ENCODE measurements at regions not wholly inside any gene's neighbourhood (a gene's known extent, or its start where the extent isn't known, plus 50 kb on each side); places are given as distances from the start of the nearest gene placed in this dataset.

DNA sequence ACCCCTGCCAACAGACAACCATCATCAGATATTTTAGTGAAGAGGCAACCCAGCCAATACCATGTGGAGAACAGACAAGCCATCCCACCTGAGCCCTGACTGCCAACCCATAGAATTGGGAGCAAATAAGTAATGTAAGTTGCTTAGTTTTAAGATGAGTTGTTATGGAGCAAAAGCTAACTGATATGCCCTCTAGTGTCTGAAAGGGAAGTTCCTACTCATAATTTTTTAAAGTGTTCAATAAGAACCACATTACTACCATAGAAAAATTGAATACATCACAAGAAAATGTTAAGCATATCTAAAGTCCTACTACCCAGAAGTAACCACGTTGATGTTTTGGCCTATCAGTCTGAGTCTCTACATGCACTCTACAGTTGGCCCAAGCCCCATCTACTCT, 50.8 kb upstream of the SLC36A4 start:
- Histone ChIP-seq H3K27ac (no peak overlapping the region), H3K9me3 (no peaks in the 10 kb centered on the region), H3K27me3 (ENCODE audit: insufficient read depth in 3 of 3, low read length in 2 of 3) (no peaks in the 10 kb centered on the region), H3K36me3 (ENCODE audit: insufficient read depth in 1 of 2, low read depth in 1 of 2) (no peaks in the 10 kb centered on the region), H3K4me3 (no peak overlapping the region), H3K4me1 (peaks cover 3% of the 10 kb centered on the region)
- DNase-seq (no peak), ATAC-seq (no peak)
- intact Hi-C loops (cut with DNase I), result no loop called here
- TF ChIP-seq, protein P1, sequence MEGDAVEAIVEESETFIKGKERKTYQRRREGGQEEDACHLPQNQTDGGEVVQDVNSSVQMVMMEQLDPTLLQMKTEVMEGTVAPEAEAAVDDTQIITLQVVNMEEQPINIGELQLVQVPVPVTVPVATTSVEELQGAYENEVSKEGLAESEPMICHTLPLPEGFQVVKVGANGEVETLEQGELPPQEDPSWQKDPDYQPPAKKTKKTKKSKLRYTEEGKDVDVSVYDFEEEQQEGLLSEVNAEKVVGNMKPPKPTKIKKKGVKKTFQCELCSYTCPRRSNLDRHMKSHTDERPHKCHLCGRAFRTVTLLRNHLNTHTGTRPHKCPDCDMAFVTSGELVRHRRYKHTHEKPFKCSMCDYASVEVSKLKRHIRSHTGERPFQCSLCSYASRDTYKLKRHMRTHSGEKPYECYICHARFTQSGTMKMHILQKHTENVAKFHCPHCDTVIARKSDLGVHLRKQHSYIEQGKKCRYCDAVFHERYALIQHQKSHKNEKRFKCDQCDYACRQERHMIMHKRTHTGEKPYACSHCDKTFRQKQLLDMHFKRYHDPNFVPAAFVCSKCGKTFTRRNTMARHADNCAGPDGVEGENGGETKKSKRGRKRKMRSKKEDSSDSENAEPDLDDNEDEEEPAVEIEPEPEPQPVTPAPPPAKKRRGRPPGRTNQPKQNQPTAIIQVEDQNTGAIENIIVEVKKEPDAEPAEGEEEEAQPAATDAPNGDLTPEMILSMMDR (IDR thresholded peaks at IDR 0.05), result peak; percentile 11
- 0 to 22% (median 13%) methylated on average over 1 of the region's 1 CpG for WGBS, 3 donors

DNA sequence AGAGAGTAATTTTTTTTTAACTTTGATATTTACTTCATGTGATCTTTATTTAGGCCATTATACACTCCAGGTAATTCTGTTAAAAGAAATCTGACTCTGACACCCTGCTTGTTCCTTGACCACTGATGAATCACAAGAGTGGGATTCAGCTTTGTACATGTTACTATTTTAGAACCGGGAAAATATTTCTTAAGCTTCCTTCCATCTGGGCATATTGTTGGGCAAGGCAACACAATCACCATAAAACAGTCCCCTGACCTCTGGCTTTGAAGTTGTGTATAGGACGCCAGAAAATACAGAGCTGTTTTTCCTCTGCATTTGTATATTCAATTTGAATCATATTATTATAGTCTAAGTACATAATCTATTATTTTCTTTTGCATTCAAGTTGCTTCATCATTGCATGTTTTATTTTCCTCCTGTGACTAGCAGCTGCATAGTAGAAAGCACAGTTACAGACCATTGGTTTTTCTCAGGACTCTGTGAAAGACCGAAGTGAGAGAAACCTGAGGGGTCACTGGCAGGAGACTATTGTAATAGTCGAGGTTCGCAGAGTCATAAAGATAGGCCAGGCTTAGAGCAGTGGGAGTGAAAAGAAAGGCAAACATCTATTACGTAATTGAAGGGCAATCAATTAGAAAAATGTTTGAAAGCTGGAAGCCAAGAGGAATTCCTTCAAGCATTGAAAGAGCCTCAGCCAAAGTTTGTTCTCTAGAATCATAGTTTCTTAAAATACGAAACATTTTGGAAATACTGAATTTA, 51.8 kb upstream of the SLC36A4 start:
- no peak overlapping the region for H3K27ac ChIP-seq
- ATAC-seq, result peak; percentile 35 to 68 (median 62)
- intact Hi-C loops (cut with DNase I), result no loop called here
- TF ChIP-seq, protein P1 (IDR thresholded peaks at IDR 0.05), result no peak
- no peaks in the 10 kb centered on the region for H3K27me3 ChIP-seq (ENCODE audit: insufficient read depth in 3 of 3, low read length in 2 of 3)
- H3K9me3 ChIP-seq, result no peaks in the 10 kb centered on the region
- no peaks in the 10 kb centered on the region for H3K36me3 ChIP-seq (ENCODE audit: insufficient read depth in 1 of 2, low read depth in 1 of 2)
- H3K4me1 ChIP-seq, result peaks cover 3% of the 10 kb centered on the region
- no peak for DNase-seq
- no peak overlapping the region for H3K4me3 ChIP-seq
- 24 to 33% (median 30%) methylated on average over 7 of the region's 7 CpGs for WGBS, 3 donors

DNA sequence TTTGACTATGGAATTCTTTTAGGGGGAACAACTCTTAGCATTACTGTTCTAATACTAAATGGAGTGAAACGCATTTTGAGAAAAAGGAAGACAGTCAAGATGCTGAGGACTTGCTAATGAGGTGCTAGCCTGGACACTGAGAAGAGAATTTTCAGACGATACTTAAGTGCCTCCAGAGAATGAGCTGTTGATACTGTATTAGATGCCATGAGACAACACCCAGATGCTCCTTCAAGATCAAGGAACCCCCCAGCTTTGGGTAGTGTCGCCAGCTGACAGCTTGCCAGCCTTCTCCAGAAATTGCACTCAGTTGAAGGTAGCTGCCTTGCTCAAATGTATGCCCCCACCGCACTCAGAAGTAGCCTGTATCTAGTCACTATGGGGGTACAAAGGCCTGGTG, 52.5 kb upstream of the SLC36A4 start:
- DNase-seq (no peak), ATAC-seq (no peak)
- WGBS, 3 donors, result 67 to 77% (median 73%) methylated on average over 4 of the region's 4 CpGs
- no peak overlapping the region for H3K27ac ChIP-seq
- H3K4me1 ChIP-seq, result peaks cover 3% of the 10 kb centered on the region
- intact Hi-C loops (cut with DNase I), result no loop called here
- no peaks in the 10 kb centered on the region for H3K27me3 ChIP-seq (ENCODE audit: insufficient read depth in 3 of 3, low read length in 2 of 3)
- TF ChIP-seq, protein P1 (IDR thresholded peaks at IDR 0.05), result no peak
- H3K36me3 ChIP-seq (ENCODE audit: insufficient read depth in 1 of 2, low read depth in 1 of 2), result no peaks in the 10 kb centered on the region
- H3K9me3 ChIP-seq, result no peaks in the 10 kb centered on the region
- no peak overlapping the region for H3K4me3 ChIP-seq

DNA sequence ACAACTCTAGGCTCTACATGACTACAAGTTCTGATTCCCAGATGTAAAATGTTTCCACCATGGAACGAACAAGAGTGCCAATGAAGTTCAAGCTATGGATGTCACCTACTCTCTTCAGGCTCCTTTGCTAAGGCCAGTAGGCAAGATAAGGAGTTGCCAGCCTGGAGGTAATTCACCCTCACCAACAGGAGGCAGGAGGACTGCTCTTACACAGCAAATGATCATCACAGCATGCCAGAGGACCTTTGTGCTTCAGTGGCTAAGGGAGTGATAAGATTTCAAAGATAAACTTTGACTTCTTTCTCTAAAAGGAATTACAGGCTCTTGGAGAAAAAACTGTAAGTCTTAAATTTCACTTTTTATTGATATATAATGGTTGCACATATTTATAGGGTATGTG, 54.1 kb upstream of the SLC36A4 start:
- H3K27me3 ChIP-seq (ENCODE audit: insufficient read depth in 3 of 3, low read length in 2 of 3), result no peaks in the 10 kb centered on the region
- no peaks in the 10 kb centered on the region for H3K9me3 ChIP-seq
- no peak overlapping the region for H3K4me3 ChIP-seq
- ATAC-seq, result no peak
- 88 to 96% (median 90%) methylated on average over 1 of the region's 1 CpG for WGBS, 3 donors
- DNase-seq, result no peak
- intact Hi-C loops (cut with DNase I), result no loop called here
- no peaks in the 10 kb centered on the region for H3K36me3 ChIP-seq (ENCODE audit: insufficient read depth in 1 of 2, low read depth in 1 of 2)
- peaks cover 3% of the 10 kb centered on the region for H3K4me1 ChIP-seq
- TF ChIP-seq, protein P1 (IDR thresholded peaks at IDR 0.05), result no peak
- H3K27ac ChIP-seq, result no peak overlapping the region

DNA sequence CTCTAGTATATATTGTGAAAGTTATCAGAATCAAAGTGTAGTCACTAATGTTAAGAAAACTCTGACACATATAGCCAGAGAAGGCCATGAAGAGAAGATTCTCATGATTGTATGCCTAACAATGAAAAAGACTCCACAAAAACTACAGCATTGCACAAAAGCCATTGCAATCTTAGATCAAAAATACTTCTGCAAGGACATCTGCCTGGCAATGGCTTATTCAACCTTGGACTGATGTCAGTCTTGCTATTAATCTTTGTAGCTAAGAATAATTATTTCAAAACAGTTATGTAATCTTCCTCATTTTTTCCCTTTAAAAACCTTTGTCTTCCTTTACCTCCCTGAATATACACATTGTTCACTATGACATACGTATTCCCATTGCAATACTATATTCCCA, 55.3 kb upstream of the SLC36A4 start:
- Histone ChIP-seq H3K4me3 (no peak overlapping the region), H3K9me3 (no peaks in the 10 kb centered on the region), H3K27me3 (ENCODE audit: insufficient read depth in 3 of 3, low read length in 2 of 3) (no peaks in the 10 kb centered on the region), H3K27ac (no peak overlapping the region), H3K36me3 (ENCODE audit: insufficient read depth in 1 of 2, low read depth in 1 of 2) (no peaks in the 10 kb centered on the region), H3K4me1 (peaks cover 3% of the 10 kb centered on the region)
- WGBS, 3 donors, result 90 to 94% (median 91%) methylated on average over 1 of the region's 1 CpG
- ATAC-seq (no peak), DNase-seq (no peak)
- intact Hi-C loops (cut with DNase I), result no loop called here
- TF ChIP-seq, protein P1 (IDR thresholded peaks at IDR 0.05), result no peak
